ENCODE measurements at regions not wholly inside any gene's neighbourhood (a gene's known extent, or its start where the extent isn't known, plus 50 kb on each side); places are given as distances from the start of the nearest gene placed in this dataset.

DNA sequence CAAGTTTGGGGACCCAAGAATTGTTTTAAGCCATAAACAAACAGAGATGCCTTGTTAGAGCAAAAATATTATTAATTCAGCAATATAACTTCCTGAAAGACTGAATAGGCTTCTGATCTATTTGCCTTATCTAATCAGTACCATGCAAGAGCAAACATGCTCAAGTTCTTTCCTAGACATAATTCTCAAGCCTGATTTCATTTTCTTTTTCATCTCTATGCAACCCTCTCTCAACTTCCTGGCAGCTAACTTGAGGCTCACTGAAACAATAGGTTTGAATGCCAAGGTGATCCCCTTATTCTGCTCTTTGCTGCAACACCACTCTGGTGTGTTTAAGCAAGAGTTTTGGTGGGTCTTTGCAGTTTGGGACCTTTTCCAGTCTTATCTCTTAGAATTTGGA lies 230.9 kb upstream of the CD96 start:
- H3K9ac ChIP-seq (ENCODE audit: low read length), result no peak overlapping the region
- no peaks in the 10 kb centered on the region for H3K79me2 ChIP-seq (ENCODE audit: insufficient read depth, low read length)
- no peak overlapping the region for H3K4me3 ChIP-seq (replicated peaks in 1 of 2; ENCODE audit: low read depth in 1 of 2, low read length in 2 of 2)
- H3K4me1 ChIP-seq (ENCODE audit: control insufficient read depth in 1 of 2, insufficient read depth in 2 of 2, low read length in 2 of 2), result no peaks in the 10 kb centered on the region
- no peak overlapping the region for H3K27ac ChIP-seq (ENCODE audit: low read depth, low read length)
- no peaks in the 10 kb centered on the region for H4K20me1 ChIP-seq (ENCODE audit: insufficient read depth)
- ChIA-PET POLR2A (no interaction called here), CTCF (no interaction called here), RAD21 (ENCODE audit: low non-redundant PET in 1 of 2, low total read pairs in 2 of 2, uncharacterized antibody in 2 of 2, unreplicated experiment in 2 of 2) (no interaction called here)
- H3K9me2 ChIP-seq (ENCODE audit: insufficient read depth), result no peaks in the 10 kb centered on the region
- no peaks in the 10 kb centered on the region for H3K9me3 ChIP-seq (ENCODE audit: control insufficient read depth in 1 of 2, insufficient read depth in 1 of 2, low read depth in 1 of 2, low read length in 2 of 2)
- no peak overlapping the region for H2AFZ ChIP-seq (ENCODE audit: low read depth, low read length, poor library complexity, severe bottlenecking)
- TF ChIP-seq TCF7L2 (IDR thresholded peaks at IDR 0.05; ENCODE audit: borderline replicate concordance, extremely low read depth, insufficient read depth, insufficient read length) (no peak), JUND (IDR thresholded peaks at IDR 0.05) (no peak)
- no peaks in the 10 kb centered on the region for H3K36me3 ChIP-seq (ENCODE audit: control insufficient read depth in 1 of 2, insufficient read depth in 2 of 2, low read length in 2 of 2)
- intact Hi-C loops (cut with micrococcal nuclease), result no loop called here
- H3K4me2 ChIP-seq (ENCODE audit: low read length), result no peak overlapping the region
- ATAC-seq (no peak), DNase-seq (ENCODE audit: low read depth, low spot score) (no peak)
- no peaks in the 10 kb centered on the region for H3K27me3 ChIP-seq (ENCODE audit: insufficient read depth, low read length)
- no TSS peak for BruUV-seq (replicated peaks)

DNA sequence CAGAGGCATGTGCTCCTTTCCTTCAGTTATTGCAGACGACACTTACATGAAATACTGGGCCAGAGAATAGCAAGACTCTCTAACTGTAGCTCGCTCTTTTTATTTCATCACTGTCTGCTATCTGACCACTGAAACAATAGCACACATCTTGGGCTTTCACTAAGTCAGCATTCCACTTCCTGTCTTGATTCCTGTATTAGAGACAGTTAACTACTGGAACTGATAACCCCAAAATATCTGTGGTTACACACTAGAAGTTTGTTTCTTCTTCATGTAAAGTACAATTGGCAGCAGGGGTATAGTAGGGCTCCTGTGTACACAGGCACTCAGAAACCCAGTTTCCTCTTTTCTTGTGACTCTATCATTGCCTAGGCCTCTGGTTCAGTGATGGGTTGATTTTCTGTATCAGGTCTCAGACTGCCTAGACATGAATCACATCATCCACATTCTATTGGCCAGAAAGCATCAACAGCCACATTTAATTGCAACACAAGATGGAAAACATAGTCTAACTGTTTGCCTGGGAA lies 230.2 kb upstream of the CD96 start:
- Histone ChIP-seq H3K4me2 (ENCODE audit: low read length) (no peak overlapping the region), H3K9me2 (ENCODE audit: insufficient read depth) (no peaks in the 10 kb centered on the region), H3K4me3 (replicated peaks in 1 of 2; ENCODE audit: low read depth in 1 of 2, low read length in 2 of 2) (no peak overlapping the region), H3K9ac (ENCODE audit: low read length) (no peak overlapping the region), H4K20me1 (ENCODE audit: insufficient read depth) (no peaks in the 10 kb centered on the region), H3K79me2 (ENCODE audit: insufficient read depth, low read length) (no peaks in the 10 kb centered on the region), H3K4me1 (ENCODE audit: control insufficient read depth in 1 of 2, insufficient read depth in 2 of 2, low read length in 2 of 2) (no peaks in the 10 kb centered on the region), H3K27ac (ENCODE audit: low read depth, low read length) (no peak overlapping the region), H2AFZ (ENCODE audit: low read depth, low read length, poor library complexity, severe bottlenecking) (no peak overlapping the region), H3K9me3 (ENCODE audit: control insufficient read depth in 1 of 2, insufficient read depth in 1 of 2, low read depth in 1 of 2, low read length in 2 of 2) (no peaks in the 10 kb centered on the region), H3K27me3 (ENCODE audit: insufficient read depth, low read length) (no peaks in the 10 kb centered on the region), H3K36me3 (ENCODE audit: control insufficient read depth in 1 of 2, insufficient read depth in 2 of 2, low read length in 2 of 2) (no peaks in the 10 kb centered on the region)
- intact Hi-C loops (cut with micrococcal nuclease), result no loop called here
- POLR2A ChIA-PET, result no interaction called here
- no peak for TF ChIP-seq CBX3 (IDR thresholded peaks at IDR 0.05; ENCODE audit: low read depth)
- TF ChIP-seq, protein P1, sequence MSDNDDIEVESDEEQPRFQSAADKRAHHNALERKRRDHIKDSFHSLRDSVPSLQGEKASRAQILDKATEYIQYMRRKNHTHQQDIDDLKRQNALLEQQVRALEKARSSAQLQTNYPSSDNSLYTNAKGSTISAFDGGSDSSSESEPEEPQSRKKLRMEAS (IDR thresholded peaks at IDR 0.05), result no peak
- DNase-seq (ENCODE audit: low read depth, low spot score) (no peak), ATAC-seq (no peak)
- RAD21 ChIA-PET (ENCODE audit: low non-redundant PET in 1 of 2, low total read pairs in 2 of 2, uncharacterized antibody in 2 of 2, unreplicated experiment in 2 of 2), result no interaction called here
- CTCF ChIA-PET, result no interaction called here
- no TSS peak for BruUV-seq (replicated peaks)

Measured in HCT116 (cell line).